ENCODE measurements at regions not wholly inside any gene's neighbourhood (a gene's known extent, or its start where the extent isn't known, plus 50 kb on each side); places are given as distances from the start of the nearest gene placed in this dataset.

GRCh38 chr4:83204731-83205130, 79.9 kb downstream of the COQ2 start:
- TF ChIP-seq, protein P1, sequence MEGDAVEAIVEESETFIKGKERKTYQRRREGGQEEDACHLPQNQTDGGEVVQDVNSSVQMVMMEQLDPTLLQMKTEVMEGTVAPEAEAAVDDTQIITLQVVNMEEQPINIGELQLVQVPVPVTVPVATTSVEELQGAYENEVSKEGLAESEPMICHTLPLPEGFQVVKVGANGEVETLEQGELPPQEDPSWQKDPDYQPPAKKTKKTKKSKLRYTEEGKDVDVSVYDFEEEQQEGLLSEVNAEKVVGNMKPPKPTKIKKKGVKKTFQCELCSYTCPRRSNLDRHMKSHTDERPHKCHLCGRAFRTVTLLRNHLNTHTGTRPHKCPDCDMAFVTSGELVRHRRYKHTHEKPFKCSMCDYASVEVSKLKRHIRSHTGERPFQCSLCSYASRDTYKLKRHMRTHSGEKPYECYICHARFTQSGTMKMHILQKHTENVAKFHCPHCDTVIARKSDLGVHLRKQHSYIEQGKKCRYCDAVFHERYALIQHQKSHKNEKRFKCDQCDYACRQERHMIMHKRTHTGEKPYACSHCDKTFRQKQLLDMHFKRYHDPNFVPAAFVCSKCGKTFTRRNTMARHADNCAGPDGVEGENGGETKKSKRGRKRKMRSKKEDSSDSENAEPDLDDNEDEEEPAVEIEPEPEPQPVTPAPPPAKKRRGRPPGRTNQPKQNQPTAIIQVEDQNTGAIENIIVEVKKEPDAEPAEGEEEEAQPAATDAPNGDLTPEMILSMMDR (conservative IDR thresholded peaks at IDR 0.05 in 1 of 2, IDR thresholded peaks at IDR 0.05 in 1 of 2; ENCODE audit: extremely low read depth in 1 of 2, insufficient read depth in 1 of 2, low read depth in 1 of 2, low read length in 2 of 2) = no peak
- no peak for TF ChIP-seq EZH2 (IDR thresholded peaks at IDR 0.05; ENCODE audit: borderline replicate concordance, low read length)

All from mammary epithelial cell (primary cell).